ENCODE measurements at regions not wholly inside any gene's neighbourhood (a gene's known extent, or its start where the extent isn't known, plus 50 kb on each side); places are given as distances from the start of the nearest gene placed in this dataset.

DNA sequence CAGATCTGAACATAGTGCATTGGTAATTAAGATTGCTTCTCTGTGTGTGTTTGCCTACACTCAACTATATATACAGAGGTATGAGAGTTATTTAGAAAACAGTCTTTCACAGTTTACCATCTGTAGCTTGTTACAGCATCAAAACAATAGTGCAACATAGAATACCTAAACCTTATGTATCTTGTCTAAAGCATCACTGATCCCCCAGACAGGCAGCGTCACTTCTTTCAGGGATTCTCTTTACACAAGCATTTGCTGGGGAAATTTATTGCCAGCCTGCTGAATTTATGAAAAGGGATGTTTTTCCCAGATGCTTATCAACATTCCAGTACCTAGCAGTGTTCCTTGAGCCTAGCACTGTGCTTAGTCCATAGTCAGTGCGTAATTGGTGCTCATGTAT, 195.8 kb upstream of the COL8A1 start:
- peaks cover 21% of the 10 kb centered on the region for H3K9me3 Mint-ChIP-seq (ENCODE audit: unreplicated experiment)
- H3K27me3 Mint-ChIP-seq (ENCODE audit: insufficient read depth, unreplicated experiment) = no peaks in the 10 kb centered on the region
- no peaks in the 10 kb centered on the region for H3K36me3 Mint-ChIP-seq (ENCODE audit: insufficient read depth, unreplicated experiment)
- no peak for DNase-seq (ENCODE audit: unreplicated experiment)
- intact Hi-C loops (cut with micrococcal nuclease) = no loop called here
- no peak overlapping the region for H3K27ac Mint-ChIP-seq (ENCODE audit: low read depth, unreplicated experiment)
- no peaks in the 10 kb centered on the region for H3K4me1 Mint-ChIP-seq (ENCODE audit: insufficient read depth, unreplicated experiment)
- BruUV-seq (replicated peaks) = no TSS peak
- TF ChIP-seq, protein P1, sequence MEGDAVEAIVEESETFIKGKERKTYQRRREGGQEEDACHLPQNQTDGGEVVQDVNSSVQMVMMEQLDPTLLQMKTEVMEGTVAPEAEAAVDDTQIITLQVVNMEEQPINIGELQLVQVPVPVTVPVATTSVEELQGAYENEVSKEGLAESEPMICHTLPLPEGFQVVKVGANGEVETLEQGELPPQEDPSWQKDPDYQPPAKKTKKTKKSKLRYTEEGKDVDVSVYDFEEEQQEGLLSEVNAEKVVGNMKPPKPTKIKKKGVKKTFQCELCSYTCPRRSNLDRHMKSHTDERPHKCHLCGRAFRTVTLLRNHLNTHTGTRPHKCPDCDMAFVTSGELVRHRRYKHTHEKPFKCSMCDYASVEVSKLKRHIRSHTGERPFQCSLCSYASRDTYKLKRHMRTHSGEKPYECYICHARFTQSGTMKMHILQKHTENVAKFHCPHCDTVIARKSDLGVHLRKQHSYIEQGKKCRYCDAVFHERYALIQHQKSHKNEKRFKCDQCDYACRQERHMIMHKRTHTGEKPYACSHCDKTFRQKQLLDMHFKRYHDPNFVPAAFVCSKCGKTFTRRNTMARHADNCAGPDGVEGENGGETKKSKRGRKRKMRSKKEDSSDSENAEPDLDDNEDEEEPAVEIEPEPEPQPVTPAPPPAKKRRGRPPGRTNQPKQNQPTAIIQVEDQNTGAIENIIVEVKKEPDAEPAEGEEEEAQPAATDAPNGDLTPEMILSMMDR (IDR thresholded peaks at IDR 0.05; ENCODE audit: unreplicated experiment) = no peak
- no peak overlapping the region for H3K4me3 Mint-ChIP-seq (ENCODE audit: unreplicated experiment)
- CTCF ChIA-PET = no interaction called here
- POLR2A ChIA-PET = no interaction called here

DNA sequence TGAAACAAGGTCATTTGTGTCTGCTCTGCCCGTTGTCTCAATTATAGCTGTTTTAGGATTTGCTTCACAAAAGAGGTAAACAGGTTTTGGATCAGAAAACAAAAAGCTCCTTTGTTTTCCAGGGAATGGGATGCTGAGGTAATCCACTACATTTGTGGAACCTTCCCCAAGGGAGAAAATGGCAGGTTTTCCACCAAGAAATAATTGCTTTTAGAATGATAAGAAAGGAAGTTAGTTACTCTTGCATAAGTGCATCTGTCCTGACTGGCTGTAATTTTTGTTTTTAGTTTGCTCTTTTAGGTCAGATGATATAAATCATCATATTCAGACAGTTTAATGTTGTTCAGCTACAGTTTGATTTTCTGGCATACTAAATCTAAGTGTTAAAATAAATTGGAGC, 198.5 kb upstream of the COL8A1 start:
- Mint-ChIP-seq H3K27me3 (ENCODE audit: insufficient read depth, unreplicated experiment) (no peaks in the 10 kb centered on the region), H3K27ac (ENCODE audit: low read depth, unreplicated experiment) (no peak overlapping the region), H3K36me3 (ENCODE audit: insufficient read depth, unreplicated experiment) (no peaks in the 10 kb centered on the region), H3K4me1 (ENCODE audit: insufficient read depth, unreplicated experiment) (no peaks in the 10 kb centered on the region), H3K4me3 (ENCODE audit: unreplicated experiment) (no peak overlapping the region), H3K9me3 (ENCODE audit: unreplicated experiment) (peaks cover 14% of the 10 kb centered on the region)
- TF ChIP-seq, protein P1 (IDR thresholded peaks at IDR 0.05; ENCODE audit: unreplicated experiment) = no peak
- POLR2A ChIA-PET = interaction anchor here (0.7 kb wide), 1 partner anchor 1254 kb away, joined by 3 read pairs; no protein-coding TSS in a partner anchor
- DNase-seq (ENCODE audit: unreplicated experiment) = no peak
- CTCF ChIA-PET = interaction anchor here (0.7 kb wide), 2 partner anchors 28 to 153 kb away, joined by 3 read pairs; no protein-coding TSS in a partner anchor
- BruUV-seq (replicated peaks) = no TSS peak
- intact Hi-C loops (cut with micrococcal nuclease) = no loop called here

DNA sequence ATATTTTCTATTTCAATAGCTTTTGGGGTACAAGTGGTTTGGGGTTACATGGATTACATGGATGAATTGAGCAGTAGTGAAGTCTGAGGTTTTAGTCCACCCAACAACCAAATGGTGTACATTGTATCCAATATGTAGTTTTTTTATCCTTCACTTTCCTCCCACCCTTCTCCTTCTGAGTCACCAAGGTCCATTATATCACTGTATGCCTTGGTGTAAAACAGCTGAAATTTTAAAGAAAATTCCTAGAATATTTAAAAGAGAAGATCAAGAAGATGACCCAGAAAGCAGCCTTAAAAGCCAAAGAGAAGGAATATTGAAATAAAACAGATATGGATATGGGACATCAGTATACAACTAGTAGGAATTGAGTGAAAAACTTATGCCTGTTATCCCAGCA, 204.2 kb upstream of the COL8A1 start:
- ChIA-PET POLR2A (no interaction called here), CTCF (no interaction called here)
- Mint-ChIP-seq H3K9me3 (ENCODE audit: unreplicated experiment) (no peaks in the 10 kb centered on the region), H3K4me1 (ENCODE audit: insufficient read depth, unreplicated experiment) (no peaks in the 10 kb centered on the region), H3K27ac (ENCODE audit: low read depth, unreplicated experiment) (no peak overlapping the region), H3K4me3 (ENCODE audit: unreplicated experiment) (no peak overlapping the region), H3K36me3 (ENCODE audit: insufficient read depth, unreplicated experiment) (no peaks in the 10 kb centered on the region), H3K27me3 (ENCODE audit: insufficient read depth, unreplicated experiment) (no peaks in the 10 kb centered on the region)
- TF ChIP-seq, protein P1 (IDR thresholded peaks at IDR 0.05; ENCODE audit: unreplicated experiment) = no peak
- intact Hi-C loops (cut with micrococcal nuclease) = no loop called here
- BruUV-seq (replicated peaks) = no TSS peak
- no peak for DNase-seq (ENCODE audit: unreplicated experiment)

DNA sequence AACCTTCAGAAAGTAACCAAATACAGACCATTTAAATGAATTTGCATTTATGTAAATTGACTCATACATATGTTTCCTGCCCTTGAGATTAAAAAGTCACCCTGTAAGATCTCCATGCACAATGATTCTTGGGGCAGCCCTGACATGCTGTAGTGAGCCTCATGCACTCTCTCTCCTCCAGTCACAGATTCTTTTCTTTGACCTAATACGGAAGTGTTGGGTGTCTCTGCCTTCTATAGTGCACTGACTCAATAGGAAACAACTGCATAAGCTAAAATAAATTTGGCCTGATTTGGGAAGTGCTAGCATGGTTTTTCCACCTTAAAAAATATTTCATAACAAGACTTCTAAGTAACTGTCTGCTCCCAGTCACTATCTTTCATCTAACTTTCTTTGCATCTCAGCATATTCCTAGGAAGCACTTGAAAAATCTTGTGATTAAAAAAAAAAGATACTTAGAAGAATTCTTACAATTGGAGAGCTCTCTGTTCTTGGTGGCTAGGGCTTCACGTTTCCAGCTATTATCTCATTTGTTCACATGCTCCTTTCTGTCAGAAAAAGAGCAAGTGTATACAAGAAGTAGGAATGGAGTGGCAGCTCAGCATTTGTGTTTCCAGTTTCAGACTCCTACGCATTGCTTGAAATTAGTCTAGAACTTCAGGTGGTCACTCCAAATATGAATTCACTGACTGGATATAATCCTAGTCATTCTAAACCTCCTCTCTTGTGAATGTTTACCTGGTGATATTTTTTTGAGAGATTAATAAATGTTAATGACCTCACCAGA, 207.9 kb upstream of the COL8A1 start:
- CTCF ChIA-PET = interaction anchor here (0.6 kb wide), 1 partner anchor 282 kb away, joined by 3 read pairs; no protein-coding TSS in a partner anchor
- Mint-ChIP-seq H3K27ac (ENCODE audit: low read depth, unreplicated experiment) (no peak overlapping the region), H3K27me3 (ENCODE audit: insufficient read depth, unreplicated experiment) (no peaks in the 10 kb centered on the region), H3K36me3 (ENCODE audit: insufficient read depth, unreplicated experiment) (no peaks in the 10 kb centered on the region), H3K9me3 (ENCODE audit: unreplicated experiment) (no peaks in the 10 kb centered on the region), H3K4me1 (ENCODE audit: insufficient read depth, unreplicated experiment) (no peaks in the 10 kb centered on the region), H3K4me3 (ENCODE audit: unreplicated experiment) (no peak overlapping the region)
- TF ChIP-seq, protein P1 (IDR thresholded peaks at IDR 0.05; ENCODE audit: unreplicated experiment) = no peak
- no TSS peak for BruUV-seq (replicated peaks)
- no peak for DNase-seq (ENCODE audit: unreplicated experiment)
- POLR2A ChIA-PET = no interaction called here
- intact Hi-C loops (cut with micrococcal nuclease) = no loop called here

All from MCF 10A (cell line).